NT2/D1 (cell line): ENCODE measurements at regions not wholly inside any gene's neighbourhood (a gene's known extent, or its start where the extent isn't known, plus 50 kb on each side); places are given as distances from the start of the nearest gene placed in this dataset.
"Not testable (repeated sequence)": the region's sequence is repeated elsewhere in the genome, so short reads cannot be mapped to it uniquely, and the experiment has no call there.

Experiments
- SUZ12 ChIP-seq: IDR thresholded peaks from 2 replicates; pipeline ENCODE4 v1.6.1; 2011; ENCODE audit not compliant: insufficient read length, insufficient read depth; ENCODE audit errors: extremely low read depth
- YY1 ChIP-seq: IDR thresholded peaks from 2 replicates; pipeline ENCODE4 v1.6.1; 2011; ENCODE audit not compliant: insufficient read length, insufficient read depth
- ZNF274 ChIP-seq: IDR thresholded peaks from 2 replicates; pipeline ENCODE4 v1.6.1; 2011; ENCODE audit warnings: mild to moderate bottlenecking, low read depth, low read length

GRCh38 chr1:120477663-120478062 is 62.8 kb downstream of the NBPF8 start:
- not testable (repeated sequence) for TF ChIP-seq ZNF274, SUZ12, YY1
